Neural cell (in vitro differentiated cells): ENCODE measurements at regions not wholly inside any gene's neighbourhood (a gene's known extent, or its start where the extent isn't known, plus 50 kb on each side); places are given as distances from the start of the nearest gene placed in this dataset.

Source experiments
- CTCF ChIP-seq: fragments of 450-650 bp; IDR thresholded peaks from 2 replicates; pipeline ENCODE4 v1.5.1; 2014; ENCODE audit warnings: antibody characterized with exemption, mild to moderate bottlenecking, moderate library complexity; ENCODE audit not compliant: poor library complexity, severe bottlenecking
- EP300 ChIP-seq: fragments of 450-650 bp; conservative IDR thresholded peaks from 2 replicates; pipeline ENCODE4 v1.6.1; 2014; ENCODE audit warnings: antibody characterized with exemption, mild to moderate bottlenecking, moderate library complexity; ENCODE audit not compliant: poor library complexity, severe bottlenecking
- EZH2 ChIP-seq: fragments of 200-600, 300-800 bp; shearing (Covaris generic), sonication (generic); IDR thresholded peaks from 2 replicates; pipeline ENCODE4 v1.6.1; 2014; ENCODE audit warnings: antibody characterized with exemption, low read length, borderline replicate concordance, mild to moderate bottlenecking; ENCODE audit not compliant: insufficient read depth, poor library complexity, severe bottlenecking
- MXI1 ChIP-seq: fragments of 450-650 bp; conservative IDR thresholded peaks from 2 replicates; pipeline ENCODE4 v1.6.1; 2014; ENCODE audit warnings: antibody characterized with exemption, mild to moderate bottlenecking; ENCODE audit not compliant: poor library complexity, severe bottlenecking
- POLR2AphosphoS5 ChIP-seq: IDR thresholded peaks from 2 replicates; pipeline ENCODE4 v1.6.1; 2012
- REST ChIP-seq: IDR thresholded peaks from 2 replicates; pipeline ENCODE4 v1.6.1; 2012; ENCODE audit warnings: borderline replicate concordance
- SMC3 ChIP-seq: fragments of 450-650 bp; conservative IDR thresholded peaks from 2 replicates; pipeline ENCODE4 v1.6.1; 2014; ENCODE audit warnings: antibody characterized with exemption, mild to moderate bottlenecking, moderate library complexity; ENCODE audit not compliant: poor library complexity
- TAF1 ChIP-seq: IDR thresholded peaks from 2 replicates; pipeline ENCODE4 v1.6.1; 2012; ENCODE audit warnings: low read depth

- TF ChIP-seq EP300 (no peak), REST (no peak), CTCF (no peak), TAF1 (no peak), EZH2 (no peak), MXI1 (no peak), SMC3 (no peak), POLR2AphosphoS5 (no peak)
These were observed 395.4 kb downstream of the ZNF804A start for GRCh38 chr2:184993746-184994145.
